Amniotic epithelial cell (primary cell): ENCODE measurements at regions not wholly inside any gene's neighbourhood (a gene's known extent, or its start where the extent isn't known, plus 50 kb on each side); places are given as distances from the start of the nearest gene placed in this dataset.
A peak's percentile ranks its signal among the peaks of the same experiment; 100 is the strongest.
"Not testable (repeated sequence)": the region's sequence is repeated elsewhere in the genome, so short reads cannot be mapped to it uniquely, and the experiment has no call there.

Experiments
- DNase-seq: peaks from one replicate; pipeline ENCODE4 v3.0.0-alpha.2; 2010; ENCODE audit warnings: low read depth

DNA sequence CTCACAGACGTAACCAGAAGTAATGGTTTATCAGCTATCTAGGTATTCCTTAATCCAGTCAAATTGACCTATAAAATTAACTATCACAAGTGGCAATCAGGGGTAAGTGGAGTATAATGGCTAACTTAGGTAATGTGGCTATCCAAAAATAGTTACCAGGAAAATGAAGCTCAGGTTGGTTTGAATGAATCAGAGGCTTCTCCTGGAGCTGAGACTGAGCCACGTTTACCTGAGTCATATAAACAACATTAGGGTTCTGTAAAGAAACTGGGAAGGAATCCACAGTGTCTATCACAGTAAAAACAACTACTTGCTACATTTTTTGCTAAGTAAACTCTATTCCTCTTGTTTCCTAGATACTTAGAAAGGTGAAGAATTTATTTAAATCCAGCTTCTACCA, 236.0 kb upstream of the SPHKAP start:
- DNase-seq: peak; percentile 7

- no peak for DNase-seq
These were observed 228.6 kb upstream of the SPHKAP start for GRCh38 chr2:228410061-228410460.

DNA sequence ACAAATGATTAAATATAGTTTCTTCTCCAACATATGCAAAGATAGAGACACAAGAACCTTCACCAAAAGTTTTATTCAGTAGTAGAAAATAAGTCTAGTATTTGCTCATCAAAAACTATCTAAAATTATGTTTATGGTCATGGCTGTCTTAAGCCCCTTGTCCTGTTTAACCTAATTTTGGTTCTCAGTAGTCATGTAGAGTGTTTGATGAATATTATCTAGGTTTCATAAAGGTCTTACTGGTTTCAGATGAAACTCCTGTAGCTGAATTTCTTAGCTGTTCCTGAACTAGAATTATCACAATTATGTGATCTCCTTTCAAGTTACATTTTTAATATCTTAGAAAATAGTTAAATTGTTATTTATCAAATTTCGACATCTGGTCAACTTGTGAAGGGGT, 228.0 kb upstream of the SPHKAP start:
- DNase-seq: no peak

DNA sequence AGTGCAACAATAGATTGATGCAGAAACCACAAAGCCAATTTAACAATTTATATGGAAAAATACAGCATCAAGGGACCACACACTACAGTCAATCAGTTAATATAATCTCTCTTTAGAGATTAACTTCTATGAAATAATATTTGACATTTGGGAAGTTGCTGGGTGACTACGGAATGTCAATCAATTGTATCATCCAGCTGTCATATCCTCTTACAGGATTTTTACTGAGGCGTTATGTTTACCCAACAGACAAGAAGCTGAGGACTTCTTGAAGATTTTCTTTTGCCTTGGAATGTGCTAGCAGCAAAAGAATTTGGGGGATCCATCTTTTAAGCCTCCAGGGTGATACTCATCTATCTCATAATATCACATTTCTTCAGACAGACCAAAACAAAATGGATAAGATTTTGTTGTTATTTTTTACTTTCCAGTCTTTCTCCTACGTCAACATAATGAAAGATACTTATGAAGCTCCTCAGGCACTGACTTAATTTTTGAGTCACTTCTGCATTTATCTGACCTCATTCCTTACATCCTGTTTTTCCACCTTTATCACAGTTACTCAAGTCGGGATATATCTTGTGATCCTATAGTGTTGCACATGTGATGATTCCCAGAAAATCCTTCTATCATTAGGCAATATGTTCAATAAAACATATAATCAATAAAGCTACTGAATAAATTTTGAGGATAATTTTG, 227.2 kb upstream of the SPHKAP start:
- DNase-seq: no peak

DNA sequence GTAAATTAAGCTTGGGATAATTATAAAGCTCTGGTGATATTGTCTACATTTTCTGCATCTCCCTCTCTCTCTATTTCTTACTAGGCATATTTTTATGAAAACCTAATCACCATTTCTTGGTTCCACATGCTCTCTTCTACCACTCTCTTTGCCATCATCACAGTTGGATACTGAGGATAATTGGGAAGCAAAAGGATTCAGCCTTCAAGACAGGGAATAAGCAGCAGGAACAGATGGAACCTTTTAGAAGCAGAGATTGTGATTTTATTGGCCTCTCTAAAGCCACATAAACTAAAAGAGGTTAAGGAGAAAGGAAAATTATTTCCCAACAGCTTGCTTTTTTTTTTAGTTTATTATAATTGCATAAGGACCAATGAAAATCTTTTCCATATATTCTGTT, 226.3 kb upstream of the SPHKAP start:
- DNase-seq: no peak

DNA sequence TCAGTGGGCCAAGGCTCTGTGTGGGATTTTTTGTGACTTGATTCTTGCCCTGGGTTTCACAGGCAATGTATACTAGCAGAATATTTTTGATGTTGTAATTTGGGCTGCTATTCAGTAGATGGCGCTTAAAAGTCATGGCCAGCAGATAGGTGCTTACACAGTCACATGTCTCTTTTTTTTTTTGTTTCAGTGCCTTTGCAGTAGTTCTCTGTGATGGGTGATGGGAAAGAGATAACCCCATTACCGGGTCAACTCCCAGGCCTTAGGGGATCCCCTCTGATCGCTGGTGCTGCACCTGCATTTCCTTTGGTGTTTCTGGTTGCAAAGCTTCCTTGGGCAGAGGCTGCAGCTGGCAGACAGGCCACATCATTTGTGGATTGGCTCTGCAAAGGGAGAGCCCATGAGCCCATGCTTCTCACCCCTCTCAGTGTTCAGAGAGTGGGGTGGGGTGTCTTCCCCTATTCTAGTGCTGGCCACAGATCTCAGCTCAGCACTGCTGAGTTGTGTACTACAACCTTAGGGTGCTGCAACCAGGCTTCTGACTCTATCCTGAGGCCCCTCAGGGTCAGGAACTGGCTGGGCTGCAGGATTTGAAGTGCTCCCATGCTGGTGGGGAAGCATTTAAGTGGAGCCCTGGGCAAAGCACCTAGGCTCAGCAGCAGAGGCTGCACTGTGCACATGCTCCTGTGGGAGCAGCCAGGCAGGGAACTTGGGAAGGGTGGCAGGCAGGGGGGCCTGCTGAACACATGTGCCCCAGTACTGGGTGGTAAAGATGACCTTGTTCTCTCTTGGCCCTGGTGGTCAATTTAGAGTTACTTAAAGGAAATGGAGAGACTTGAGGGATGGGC, 219.8 kb upstream of the SPHKAP start:
- DNase-seq: peak; percentile 24

- no peak for DNase-seq
These were observed 206.3 kb upstream of the SPHKAP start for GRCh38 chr2:228387776-228388175.

GRCh38 chr2:228378696-228379425, 197.4 kb upstream of the SPHKAP start:
- peak; percentile 13 for DNase-seq

DNA sequence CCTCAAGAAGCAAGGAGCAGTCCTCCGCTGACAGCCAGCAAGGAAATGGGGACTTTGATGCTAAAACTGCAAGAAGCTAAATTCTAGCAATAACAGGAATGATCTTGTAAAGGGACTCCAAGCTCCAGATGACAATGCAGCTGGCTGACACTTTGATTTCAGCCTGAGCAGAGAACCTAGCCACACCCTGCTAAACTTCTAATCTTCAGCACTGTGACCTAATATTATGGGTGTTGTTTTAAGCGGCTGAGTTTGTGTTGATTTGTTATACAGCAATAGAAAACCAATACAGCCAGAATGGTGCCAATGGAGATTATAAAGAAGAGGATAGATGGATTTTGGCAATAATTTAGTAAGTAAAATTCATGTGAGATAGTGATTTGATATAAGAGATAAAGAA, 196.7 kb upstream of the SPHKAP start:
- DNase-seq: no peak

GRCh38 chr2:228377533-228377932, 196.0 kb upstream of the SPHKAP start:
- no peak for DNase-seq

DNA sequence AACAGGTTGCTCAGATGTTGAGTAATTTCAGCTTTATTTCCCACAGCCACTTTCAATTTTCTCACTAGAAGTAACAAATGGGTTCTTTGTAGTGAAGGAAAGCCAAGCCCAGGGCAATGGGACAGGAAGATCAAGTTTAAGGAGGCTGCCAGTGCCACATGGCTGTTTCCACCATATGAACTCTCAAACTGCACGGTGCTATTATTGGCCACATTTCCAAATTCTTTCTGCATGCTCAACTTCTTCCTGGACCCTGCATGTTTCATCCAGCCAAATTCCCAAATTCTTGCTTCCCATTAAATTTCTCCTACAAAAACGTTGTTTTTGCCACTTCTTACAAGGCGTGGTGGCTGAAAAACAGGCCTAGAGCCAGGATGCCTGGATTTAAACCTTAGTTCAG, 193.3 kb upstream of the SPHKAP start:
- DNase-seq: no peak

- DNase-seq: no peak
These were observed 191.7 kb upstream of the SPHKAP start for GRCh38 chr2:228373191-228373590.

- DNase-seq: no peak
These were observed 190.7 kb upstream of the SPHKAP start for GRCh38 chr2:228372212-228372611.

- no peak for DNase-seq
These were observed 188.0 kb upstream of the SPHKAP start for GRCh38 chr2:228369400-228370031.

DNA sequence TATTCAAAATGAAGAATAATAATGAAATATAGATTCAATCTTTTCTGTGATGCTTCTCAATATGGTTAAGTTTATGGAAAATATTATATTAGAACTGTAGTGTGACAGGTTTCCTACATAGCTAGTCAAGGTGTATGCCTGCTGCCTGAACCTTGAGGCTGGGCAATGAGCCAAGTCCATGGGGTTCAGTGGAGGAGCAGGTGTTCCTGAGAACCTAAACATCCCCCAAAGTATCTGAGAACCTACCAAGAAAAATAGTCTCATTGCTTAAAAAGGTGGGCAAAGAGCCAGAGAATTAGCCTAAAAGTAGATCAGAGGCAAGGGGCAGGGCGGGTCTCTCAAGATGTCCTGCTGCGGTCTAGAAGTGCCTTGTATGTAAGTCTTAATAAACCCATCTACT, 185.9 kb upstream of the SPHKAP start:
- DNase-seq: no peak

DNA sequence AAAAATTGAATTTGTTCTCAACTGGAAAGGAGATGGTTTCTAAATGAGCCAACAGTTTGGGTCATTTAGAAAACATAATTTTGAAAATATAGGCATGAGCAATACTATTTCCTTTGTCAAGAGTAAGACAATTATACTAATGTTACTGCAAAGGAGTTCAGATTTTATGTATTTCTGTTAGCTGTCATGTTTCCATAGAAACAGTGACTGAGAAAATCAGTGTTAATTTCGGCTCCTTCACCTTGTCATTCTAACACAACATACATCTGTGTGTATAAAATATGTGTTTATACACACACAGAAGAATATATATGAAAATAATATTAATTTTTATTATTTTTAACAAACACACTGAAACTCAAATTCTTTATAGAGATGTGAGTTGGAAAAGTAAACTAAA, 178.0 kb upstream of the SPHKAP start:
- DNase-seq: no peak

GRCh38 chr2:228355897-228356296, 174.4 kb upstream of the SPHKAP start:
- DNase-seq: no peak

DNA sequence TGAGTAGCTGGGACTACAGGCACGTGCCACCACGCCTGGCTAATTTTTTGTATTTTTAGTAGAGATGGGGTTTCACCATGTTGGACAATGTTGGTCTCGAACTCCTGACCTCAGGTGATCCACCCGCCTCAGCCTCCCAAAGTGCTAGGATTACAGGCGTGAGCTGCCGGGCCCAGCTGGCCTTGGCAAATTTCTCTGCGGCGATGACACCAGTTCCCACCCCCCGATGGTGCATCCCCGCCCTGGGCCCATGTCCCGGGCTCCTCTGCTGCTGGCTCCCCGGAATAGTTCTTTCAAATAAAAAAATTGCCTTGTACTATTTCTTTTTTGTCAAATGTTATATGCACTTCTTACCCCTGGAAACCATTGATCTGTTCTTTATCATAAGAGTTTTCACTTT, 171.5 kb upstream of the SPHKAP start:
- not testable (repeated sequence) for DNase-seq

GRCh38 chr2:228352048-228352447, 170.6 kb upstream of the SPHKAP start:
- no peak for DNase-seq

GRCh38 chr2:228348516-228349064, 167.1 kb upstream of the SPHKAP start:
- no peak for DNase-seq

GRCh38 chr2:228344531-228344930, 163.0 kb upstream of the SPHKAP start:
- DNase-seq: peak; percentile 82

- DNase-seq: no peak
These were observed 158.0 kb upstream of the SPHKAP start for GRCh38 chr2:228339525-228339924.
